ENCODE measurements at regions not wholly inside any gene's neighbourhood (a gene's known extent, or its start where the extent isn't known, plus 50 kb on each side); places are given as distances from the start of the nearest gene placed in this dataset.
"Not testable (repeated sequence)": the region's sequence is repeated elsewhere in the genome, so short reads cannot be mapped to it uniquely, and the experiment has no call there.

- DNase-seq: no peak
- no peaks in the 10 kb centered on the region for H3K4me1 Mint-ChIP-seq (ENCODE audit: low read depth)
- H3K36me3 Mint-ChIP-seq: no peaks in the 10 kb centered on the region
- CTCF ChIA-PET: no interaction called here
- H3K27me3 Mint-ChIP-seq: no peaks in the 10 kb centered on the region
- no peak overlapping the region for H3K4me3 Mint-ChIP-seq
- intact Hi-C loops (cut with micrococcal nuclease): no loop called here
- POLR2A ChIA-PET: no interaction called here
- H3K27ac Mint-ChIP-seq: no peak overlapping the region
- H3K9me3 Mint-ChIP-seq: peaks cover 10% of the 10 kb centered on the region
These were observed 576.5 kb upstream of the EDIL3 start for GRCh38 chr5:84961193-84961592.

GRCh38 chr5:84961903-84962302 lies 577.2 kb upstream of the EDIL3 start:
- Mint-ChIP-seq H3K36me3 (no peaks in the 10 kb centered on the region), H3K4me1 (ENCODE audit: low read depth) (no peaks in the 10 kb centered on the region), H3K27ac (no peak overlapping the region), H3K9me3 (peaks cover 10% of the 10 kb centered on the region), H3K4me3 (no peak overlapping the region), H3K27me3 (no peaks in the 10 kb centered on the region)
- DNase-seq: no peak
- intact Hi-C loops (cut with micrococcal nuclease): no loop called here
- POLR2A ChIA-PET: no interaction called here
- CTCF ChIA-PET: no interaction called here

GRCh38 chr5:84983093-84983492 lies 598.4 kb upstream of the EDIL3 start:
- no peak overlapping the region for H3K27ac Mint-ChIP-seq
- H3K4me3 Mint-ChIP-seq: no peak overlapping the region
- ChIA-PET CTCF (no interaction called here), POLR2A (no interaction called here)
- peaks cover 6% of the 10 kb centered on the region for H3K9me3 Mint-ChIP-seq
- no peak for DNase-seq
- no peaks in the 10 kb centered on the region for H3K27me3 Mint-ChIP-seq
- no peaks in the 10 kb centered on the region for H3K4me1 Mint-ChIP-seq (ENCODE audit: low read depth)
- intact Hi-C loops (cut with micrococcal nuclease): no loop called here
- no peaks in the 10 kb centered on the region for H3K36me3 Mint-ChIP-seq

- peaks cover 3% of the 10 kb centered on the region for H3K9me3 Mint-ChIP-seq
- no peaks in the 10 kb centered on the region for H3K36me3 Mint-ChIP-seq
- H3K4me1 Mint-ChIP-seq (ENCODE audit: low read depth): no peaks in the 10 kb centered on the region
- ChIA-PET CTCF (interaction anchor here (0.6 kb wide), 1 partner anchor 586 kb away, joined by 3 read pairs; no protein-coding TSS in a partner anchor), POLR2A (no interaction called here)
- no peak overlapping the region for H3K27ac Mint-ChIP-seq
- no peak for DNase-seq
- intact Hi-C loops (cut with micrococcal nuclease): no loop called here
- no peak overlapping the region for H3K4me3 Mint-ChIP-seq
- no peaks in the 10 kb centered on the region for H3K27me3 Mint-ChIP-seq
These were observed 600.5 kb upstream of the EDIL3 start for GRCh38 chr5:84985148-84985547.

- no peak overlapping the region for H3K27ac Mint-ChIP-seq
- POLR2A ChIA-PET: no interaction called here
- H3K4me3 Mint-ChIP-seq: no peak overlapping the region
- H3K4me1 Mint-ChIP-seq (ENCODE audit: low read depth): no peaks in the 10 kb centered on the region
- H3K27me3 Mint-ChIP-seq: no peaks in the 10 kb centered on the region
- H3K9me3 Mint-ChIP-seq: no peaks in the 10 kb centered on the region
- no peak for DNase-seq
- no peaks in the 10 kb centered on the region for H3K36me3 Mint-ChIP-seq
- CTCF ChIA-PET: no interaction called here
- intact Hi-C loops (cut with micrococcal nuclease): no loop called here
These were observed 602.0 kb upstream of the EDIL3 start for GRCh38 chr5:84986688-84987087.

- Mint-ChIP-seq H3K9me3 (peaks cover 9% of the 10 kb centered on the region), H3K27ac (no peak overlapping the region), H3K4me3 (no peak overlapping the region), H3K36me3 (no peaks in the 10 kb centered on the region), H3K27me3 (no peaks in the 10 kb centered on the region), H3K4me1 (ENCODE audit: low read depth) (no peaks in the 10 kb centered on the region)
- ChIA-PET POLR2A (no interaction called here), CTCF (no interaction called here)
- no peak for DNase-seq
- intact Hi-C loops (cut with micrococcal nuclease): no loop called here
These were observed 616.0 kb upstream of the EDIL3 start for GRCh38 chr5:85000671-85001070.

GRCh38 chr5:85002026-85002425 lies 617.3 kb upstream of the EDIL3 start:
- CTCF ChIA-PET: not testable (repeated sequence)

GRCh38 chr5:85010014-85010562 lies 625.4 kb upstream of the EDIL3 start:
- CTCF ChIA-PET: no interaction called here
- H3K9me3 Mint-ChIP-seq: peaks cover 13% of the 10 kb centered on the region
- intact Hi-C loops (cut with micrococcal nuclease): no loop called here

More at GRCh38 chr5:85002026-85002425, 617.3 kb upstream of the EDIL3 start:
- H3K4me1 Mint-ChIP-seq (ENCODE audit: low read depth); H3K36me3 Mint-ChIP-seq; H3K27ac Mint-ChIP-seq; H3K27me3 Mint-ChIP-seq; H3K4me3 Mint-ChIP-seq; intact Hi-C loops (cut with micrococcal nuclease); DNase-seq; POLR2A ChIA-PET: not testable (repeated sequence)
- H3K9me3 Mint-ChIP-seq: peaks cover 13% of the 10 kb centered on the region

GRCh38 chr5:85017261-85017660 lies 632.6 kb upstream of the EDIL3 start:
- Mint-ChIP-seq H3K9me3 (peaks cover 5% of the 10 kb centered on the region), H3K27me3 (no peaks in the 10 kb centered on the region), H3K4me1 (ENCODE audit: low read depth) (no peaks in the 10 kb centered on the region), H3K4me3 (no peak overlapping the region), H3K36me3 (no peaks in the 10 kb centered on the region), H3K27ac (no peak overlapping the region)
- CTCF ChIA-PET: no interaction called here
- POLR2A ChIA-PET: no interaction called here
- intact Hi-C loops (cut with micrococcal nuclease): no loop called here
- no peak for DNase-seq

More at GRCh38 chr5:85010014-85010562, 625.4 kb upstream of the EDIL3 start:
- no peaks in the 10 kb centered on the region for H3K36me3 Mint-ChIP-seq
- H3K4me3 Mint-ChIP-seq: no peak overlapping the region
- no peak overlapping the region for H3K27ac Mint-ChIP-seq
- H3K4me1 Mint-ChIP-seq (ENCODE audit: low read depth): no peaks in the 10 kb centered on the region
- H3K27me3 Mint-ChIP-seq: no peaks in the 10 kb centered on the region
- POLR2A ChIA-PET: no interaction called here
- no peak for DNase-seq

GRCh38 chr5:85030316-85031084 lies 645.8 kb upstream of the EDIL3 start:
- ChIA-PET CTCF (no interaction called here), POLR2A (no interaction called here)
- no peak for DNase-seq
- H3K36me3 Mint-ChIP-seq: no peaks in the 10 kb centered on the region
- H3K27me3 Mint-ChIP-seq: no peaks in the 10 kb centered on the region
- no peak overlapping the region for H3K27ac Mint-ChIP-seq
- H3K4me1 Mint-ChIP-seq (ENCODE audit: low read depth): no peaks in the 10 kb centered on the region
- peaks cover 4% of the 10 kb centered on the region for H3K9me3 Mint-ChIP-seq
- H3K4me3 Mint-ChIP-seq: no peak overlapping the region
- intact Hi-C loops (cut with micrococcal nuclease): no loop called here

GRCh38 chr5:85049020-85049419 lies 664.3 kb upstream of the EDIL3 start:
- no peak overlapping the region for H3K4me3 Mint-ChIP-seq

GRCh38 chr5:85052826-85053225 lies 668.1 kb upstream of the EDIL3 start:
- intact Hi-C loops (cut with micrococcal nuclease): no loop called here
- no peaks in the 10 kb centered on the region for H3K27me3 Mint-ChIP-seq
- ChIA-PET POLR2A (no interaction called here), CTCF (no interaction called here)
- H3K27ac Mint-ChIP-seq: no peak overlapping the region
- no peaks in the 10 kb centered on the region for H3K4me1 Mint-ChIP-seq (ENCODE audit: low read depth)
- H3K9me3 Mint-ChIP-seq: peaks cover 2% of the 10 kb centered on the region
- no peak for DNase-seq
- H3K4me3 Mint-ChIP-seq: no peak overlapping the region
- no peaks in the 10 kb centered on the region for H3K36me3 Mint-ChIP-seq

More at GRCh38 chr5:85049020-85049419, 664.3 kb upstream of the EDIL3 start:
- Mint-ChIP-seq H3K9me3 (peaks cover 7% of the 10 kb centered on the region), H3K36me3 (no peaks in the 10 kb centered on the region), H3K4me1 (ENCODE audit: low read depth) (no peaks in the 10 kb centered on the region), H3K27ac (no peak overlapping the region), H3K27me3 (no peaks in the 10 kb centered on the region)
- DNase-seq: no peak
- ChIA-PET POLR2A (no interaction called here), CTCF (no interaction called here)
- intact Hi-C loops (cut with micrococcal nuclease): no loop called here

All from activated CD4-positive, alpha-beta memory T cell treated with anti-CD3 and anti-CD28 coated beads for 36 hours (primary cell).